Astrocyte (in vitro differentiated cells and primary cell): ENCODE measurements at regions not wholly inside any gene's neighbourhood (a gene's known extent, or its start where the extent isn't known, plus 50 kb on each side); places are given as distances from the start of the nearest gene placed in this dataset.

Experiments used
- CTCF ChIP-seq: IDR thresholded peaks from 2 replicates; pipeline ENCODE4 v1.5.1; 2011; ENCODE audit warnings: low read depth, mild to moderate bottlenecking, inconsistent platforms, low read length, moderate library complexity; ENCODE audit not compliant: insufficient read depth
- EZH2 ChIP-seq: IDR thresholded peaks from 2 replicates; pipeline ENCODE4 v1.6.1; 2012; ENCODE audit warnings: mild to moderate bottlenecking, low read length, inconsistent platforms; ENCODE audit not compliant: insufficient read depth

- no peak for TF ChIP-seq CTCF
- no peak for TF ChIP-seq EZH2
These were observed 95.3 kb downstream of the HMX1 start for GRCh38 chr4:8776366-8776765.
